NCI-H510A treated with DMSO at 0.1 percent for 48 hours (cell line): ENCODE measurements at regions not wholly inside any gene's neighbourhood (a gene's known extent, or its start where the extent isn't known, plus 50 kb on each side); places are given as distances from the start of the nearest gene placed in this dataset.
"Not testable (repeated sequence)": the region's sequence is repeated elsewhere in the genome, so short reads cannot be mapped to it uniquely, and the experiment has no call there.

Experiments used
- DNase-seq: peaks from one replicate; lab custom pipeline; 2025; lab: John Stamatoyannopoulos, UW

GRCh38 chr11:70894566-70895365, 357.6 kb downstream of the SHANK2 start:
- no peak for DNase-seq

DNA sequence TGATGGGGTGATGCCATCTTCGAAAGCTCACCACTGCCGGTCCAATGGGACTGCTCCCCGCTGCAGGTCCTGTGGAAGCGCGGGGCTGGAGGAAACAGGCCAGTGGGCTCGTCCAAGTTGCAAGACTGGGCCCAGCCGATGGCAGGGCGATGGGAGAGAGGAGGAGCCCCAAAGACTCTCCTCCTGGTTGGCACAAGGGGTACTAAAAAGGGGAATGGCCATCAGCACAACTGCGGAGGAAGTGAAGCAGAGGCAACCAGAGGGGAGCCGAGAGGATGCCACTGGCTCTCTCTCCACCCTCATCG, 357.1 kb downstream of the SHANK2 start:
- no peak for DNase-seq

DNA sequence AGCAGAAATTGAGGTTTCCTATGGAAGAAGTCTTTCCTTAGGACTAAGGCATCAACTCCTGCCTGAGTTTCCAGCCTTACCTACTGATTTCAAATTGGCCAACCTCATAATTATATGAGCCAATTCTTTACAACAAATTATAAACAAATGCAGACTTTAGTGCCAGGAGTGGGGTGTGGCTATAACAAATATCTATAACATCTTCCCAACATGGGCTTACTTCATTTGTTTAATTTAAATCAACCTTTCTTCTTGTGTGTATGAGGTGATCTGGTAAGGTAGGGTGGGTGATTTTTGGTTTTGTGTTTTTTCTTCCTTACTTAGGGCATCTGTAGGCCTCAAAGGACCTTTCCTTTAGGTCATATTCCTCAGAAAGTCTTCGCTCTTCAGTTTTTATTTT, 354.9 kb downstream of the SHANK2 start:
- no peak for DNase-seq

DNA sequence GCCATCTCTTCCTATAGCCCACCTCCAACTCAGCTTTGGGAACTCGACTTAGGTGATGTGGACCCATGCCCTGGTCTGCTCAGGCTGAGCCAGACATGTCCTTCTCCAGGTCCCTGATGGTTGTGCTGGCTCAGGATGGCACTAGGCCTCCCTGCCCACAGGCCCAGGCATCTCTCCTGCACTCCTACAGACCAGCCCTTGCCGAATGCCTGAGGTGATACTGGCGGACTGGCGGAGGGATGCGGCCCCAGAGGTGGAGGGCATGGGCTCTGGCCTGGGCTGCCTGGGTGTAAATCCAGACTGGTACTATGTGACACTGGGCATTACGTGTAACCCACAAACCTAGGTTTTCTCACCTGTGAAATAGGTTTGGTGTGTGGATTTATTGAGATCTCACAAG, 352.8 kb downstream of the SHANK2 start:
- no peak for DNase-seq

DNA sequence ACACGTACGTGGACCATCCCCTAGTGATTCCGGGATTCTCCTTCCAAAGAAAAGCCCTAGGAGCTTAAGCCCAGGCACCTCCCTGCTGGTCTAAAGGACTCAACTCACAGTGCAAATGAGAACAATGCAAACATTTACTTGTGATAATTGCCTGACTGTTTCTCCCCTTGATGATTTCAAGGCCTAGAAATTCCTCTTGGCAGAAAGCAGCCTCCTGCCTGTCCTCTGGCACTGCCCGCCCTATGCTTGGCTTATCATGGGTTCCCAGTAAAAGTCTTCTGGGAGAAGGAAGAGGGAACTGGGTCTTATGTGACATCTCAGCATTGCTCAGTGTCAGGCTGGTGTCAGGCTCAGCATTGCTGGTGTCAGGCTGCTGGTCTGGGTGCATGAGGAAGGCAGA, 351.8 kb downstream of the SHANK2 start:
- DNase-seq = peak; percentile 32

DNA sequence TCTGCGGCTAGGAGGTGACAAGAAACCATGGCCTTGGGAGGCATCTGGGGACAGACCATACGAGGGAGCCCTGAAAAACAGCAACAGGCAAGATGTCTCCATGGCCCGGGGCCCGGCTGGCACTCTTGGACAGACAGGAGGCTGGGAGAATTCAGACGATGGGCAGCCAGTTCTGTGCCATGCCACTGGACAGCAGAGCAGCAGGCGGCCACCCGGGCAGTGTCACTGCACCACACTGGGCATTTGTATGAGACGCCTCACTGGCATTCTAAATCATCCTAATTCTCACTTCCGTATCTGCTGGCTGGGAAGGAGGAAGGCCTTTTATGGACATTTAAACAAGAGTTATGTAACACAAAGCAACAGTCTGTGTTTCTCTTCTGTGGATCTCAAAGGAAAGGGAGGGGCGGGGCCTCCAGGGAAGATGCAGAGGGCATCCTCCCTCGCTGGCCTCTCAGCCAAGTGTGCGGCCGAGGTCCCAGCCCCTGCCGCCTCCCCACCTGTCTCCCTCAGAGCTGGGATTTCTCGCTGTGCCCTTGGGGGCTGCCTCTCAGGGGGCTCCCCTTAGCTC, 350.3 kb downstream of the SHANK2 start:
- DNase-seq = peak; percentile 31

GRCh38 chr11:70903229-70903628, 349.1 kb downstream of the SHANK2 start:
- not testable (repeated sequence) for DNase-seq

DNA sequence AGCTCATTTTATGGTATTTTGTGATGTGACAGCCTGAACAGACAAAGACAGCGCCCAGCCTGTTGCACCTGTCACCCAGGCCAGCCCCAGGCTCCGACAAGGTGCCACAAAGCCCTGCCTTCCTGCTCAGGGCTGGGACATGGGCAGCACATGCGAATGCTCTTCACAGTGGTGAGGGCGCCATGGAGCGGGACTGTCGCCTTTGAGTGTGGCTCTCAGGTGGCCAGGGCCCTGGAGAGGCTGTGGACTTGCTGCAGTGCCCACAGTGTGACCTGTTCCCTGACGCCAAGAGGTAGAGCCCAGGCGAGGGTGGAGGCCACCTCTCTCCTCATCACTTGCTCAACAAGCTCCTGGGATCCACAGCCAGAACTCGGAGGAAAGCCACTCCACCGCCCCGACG, 346.3 kb downstream of the SHANK2 start:
- no peak for DNase-seq

- DNase-seq = peak; percentile 13
Observed at GRCh38 chr11:70908223-70908622, 344.2 kb downstream of the SHANK2 start.

DNA sequence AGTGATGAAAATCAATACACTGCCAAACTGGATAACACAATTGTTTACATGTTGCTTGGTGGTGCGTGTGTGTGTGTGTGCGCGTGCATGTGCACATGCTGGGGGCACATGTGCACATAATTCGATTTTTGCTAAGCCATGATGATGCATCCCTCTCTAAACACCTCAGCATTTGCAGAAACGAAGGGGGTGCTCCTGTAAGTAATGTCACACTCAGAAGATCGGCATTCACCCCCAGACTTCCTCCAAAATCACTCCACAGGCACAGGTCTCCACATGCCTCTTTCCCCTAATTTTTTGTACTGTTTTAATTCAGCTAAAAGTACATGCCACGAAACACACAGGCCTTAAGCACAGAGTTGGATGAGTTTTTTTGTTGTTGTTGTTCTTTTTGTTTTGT, 341.5 kb downstream of the SHANK2 start:
- no peak for DNase-seq

- peak; percentile 63 for DNase-seq
Observed at GRCh38 chr11:70912226-70912840, 340.0 kb downstream of the SHANK2 start.

DNA sequence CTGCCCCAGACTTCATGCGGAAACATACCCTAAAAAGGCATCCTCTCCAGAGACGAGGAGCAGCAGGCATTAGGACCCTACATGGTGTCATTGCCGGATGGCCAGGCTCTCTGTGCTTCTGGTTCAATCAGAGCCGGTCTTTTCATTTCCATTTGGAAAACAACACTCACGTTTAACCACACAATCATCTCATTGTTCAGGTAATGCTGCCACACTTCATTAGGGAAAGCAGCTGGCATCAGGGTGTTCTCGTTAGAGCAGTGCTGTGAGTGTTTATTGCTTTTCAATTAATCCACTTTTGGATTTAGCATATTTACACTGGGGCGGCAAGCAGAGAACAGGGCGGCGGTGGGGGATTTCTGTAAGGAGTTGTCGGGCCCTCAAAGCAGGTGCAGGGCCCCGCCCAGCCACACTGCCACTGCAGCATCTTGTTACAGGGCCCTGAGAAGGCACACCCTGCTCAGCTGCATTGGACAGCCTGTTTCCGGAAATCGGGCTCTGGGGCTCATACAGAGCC, 338.6 kb downstream of the SHANK2 start:
- peak; percentile 96 for DNase-seq

DNA sequence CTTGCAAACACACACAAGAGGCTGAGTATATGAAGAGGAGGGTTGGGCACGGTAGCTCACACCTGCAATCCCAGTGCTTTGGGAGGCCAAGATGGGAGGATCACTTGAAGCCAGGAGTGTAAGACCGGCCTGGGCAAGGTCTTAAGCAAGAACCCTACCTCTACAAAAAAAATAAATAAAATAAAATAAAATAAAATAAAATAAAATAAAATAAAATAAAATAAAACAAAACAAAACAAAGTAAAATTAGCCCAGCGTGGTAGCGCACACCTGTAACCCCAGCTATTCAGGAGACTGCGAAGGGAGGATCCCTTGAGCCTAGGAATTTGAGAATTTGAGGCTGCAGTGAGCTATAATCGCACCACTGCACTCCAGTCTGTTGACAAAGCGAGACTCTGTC, 337.9 kb downstream of the SHANK2 start:
- no peak for DNase-seq

- DNase-seq = no peak
Observed at GRCh38 chr11:70915158-70915985, 337.0 kb downstream of the SHANK2 start.

DNA sequence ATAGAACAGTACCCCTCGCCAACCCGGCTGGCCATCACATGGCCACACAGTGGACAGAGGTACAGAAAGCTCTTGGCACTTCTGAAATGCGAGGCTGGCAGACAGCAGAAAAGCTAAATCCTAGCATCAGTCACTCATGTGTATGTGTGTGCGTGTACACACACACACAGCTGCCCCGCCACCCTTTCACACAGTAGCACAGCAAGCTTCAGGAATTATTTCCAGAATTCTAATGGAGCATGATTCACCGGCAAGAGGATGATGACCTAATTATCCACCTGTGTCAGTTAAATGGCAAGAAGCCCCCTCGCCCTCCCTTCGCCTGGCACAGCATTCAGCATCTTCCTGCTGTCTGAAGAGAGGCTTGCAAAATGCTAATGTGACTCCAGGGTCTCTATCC, 336.0 kb downstream of the SHANK2 start:
- DNase-seq = no peak

- DNase-seq = no peak
Observed at GRCh38 chr11:70918242-70918641, 334.1 kb downstream of the SHANK2 start.

GRCh38 chr11:70921804-70922203, 330.6 kb downstream of the SHANK2 start:
- DNase-seq = no peak

DNA sequence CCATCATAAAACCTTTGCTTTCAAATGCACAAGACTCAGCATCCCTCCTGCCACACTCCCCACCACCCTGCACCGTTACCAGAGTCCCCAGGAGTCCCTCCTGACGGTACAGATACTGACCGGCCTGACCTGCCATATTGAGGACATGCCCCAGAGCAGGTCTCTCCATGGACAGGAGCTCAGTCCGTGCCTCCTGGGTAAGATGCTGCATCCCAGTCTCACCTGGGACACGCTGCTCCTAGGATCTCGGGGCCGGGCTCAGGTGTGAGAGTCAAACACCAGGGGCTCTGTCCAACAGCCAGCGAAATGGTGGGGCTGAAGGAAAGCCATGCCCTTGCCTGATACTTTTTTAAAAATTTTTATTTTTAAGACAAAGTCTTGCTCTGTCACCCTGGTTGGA, 328.3 kb downstream of the SHANK2 start:
- DNase-seq = no peak

DNA sequence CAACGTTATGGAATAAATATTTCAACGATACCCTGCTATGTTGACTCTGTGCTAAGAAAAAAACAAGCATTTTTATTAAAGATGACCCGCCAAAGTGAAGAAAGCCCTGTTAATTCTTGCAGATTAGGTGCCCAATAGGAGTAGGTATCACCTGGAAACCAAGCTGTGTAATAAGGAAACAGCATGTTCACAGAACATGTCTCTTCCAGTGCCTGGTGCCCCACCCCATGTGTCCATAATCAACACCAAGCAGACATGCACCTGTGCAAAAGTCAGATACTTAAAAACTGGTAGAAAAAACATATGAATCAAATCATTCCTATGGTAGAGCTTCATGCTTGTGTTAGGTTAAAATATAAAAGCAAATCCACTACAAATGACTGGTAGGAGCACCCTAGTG, 327.1 kb downstream of the SHANK2 start:
- no peak for DNase-seq

- DNase-seq = peak; percentile 25
Observed at GRCh38 chr11:70926543-70927201, 325.7 kb downstream of the SHANK2 start.

- no peak for DNase-seq
Observed at GRCh38 chr11:70928854-70929598, 323.4 kb downstream of the SHANK2 start.
